ENCODE measurements at regions not wholly inside any gene's neighbourhood (a gene's known extent, or its start where the extent isn't known, plus 50 kb on each side); places are given as distances from the start of the nearest gene placed in this dataset.

- TF ChIP-seq, protein P1, sequence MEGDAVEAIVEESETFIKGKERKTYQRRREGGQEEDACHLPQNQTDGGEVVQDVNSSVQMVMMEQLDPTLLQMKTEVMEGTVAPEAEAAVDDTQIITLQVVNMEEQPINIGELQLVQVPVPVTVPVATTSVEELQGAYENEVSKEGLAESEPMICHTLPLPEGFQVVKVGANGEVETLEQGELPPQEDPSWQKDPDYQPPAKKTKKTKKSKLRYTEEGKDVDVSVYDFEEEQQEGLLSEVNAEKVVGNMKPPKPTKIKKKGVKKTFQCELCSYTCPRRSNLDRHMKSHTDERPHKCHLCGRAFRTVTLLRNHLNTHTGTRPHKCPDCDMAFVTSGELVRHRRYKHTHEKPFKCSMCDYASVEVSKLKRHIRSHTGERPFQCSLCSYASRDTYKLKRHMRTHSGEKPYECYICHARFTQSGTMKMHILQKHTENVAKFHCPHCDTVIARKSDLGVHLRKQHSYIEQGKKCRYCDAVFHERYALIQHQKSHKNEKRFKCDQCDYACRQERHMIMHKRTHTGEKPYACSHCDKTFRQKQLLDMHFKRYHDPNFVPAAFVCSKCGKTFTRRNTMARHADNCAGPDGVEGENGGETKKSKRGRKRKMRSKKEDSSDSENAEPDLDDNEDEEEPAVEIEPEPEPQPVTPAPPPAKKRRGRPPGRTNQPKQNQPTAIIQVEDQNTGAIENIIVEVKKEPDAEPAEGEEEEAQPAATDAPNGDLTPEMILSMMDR (IDR thresholded peaks at IDR 0.05) = no peak
- TF ChIP-seq POLR2A (IDR thresholded peaks at IDR 0.05) = no peak
These were observed 143.7 kb downstream of the MC4R start for GRCh38 chr18:60228609-60229595.

Measured in heart left ventricle (tissue), 13 donors.